HG03175 (cell line): ENCODE measurements at regions not wholly inside any gene's neighbourhood (a gene's known extent, or its start where the extent isn't known, plus 50 kb on each side); places are given as distances from the start of the nearest gene placed in this dataset.
"Not testable (repeated sequence)": the region's sequence is repeated elsewhere in the genome, so short reads cannot be mapped to it uniquely, and the experiment has no call there.

Source experiments
- ATAC-seq: cut with Tn5 transposase; IDR thresholded peaks from one replicate; pipeline ENCODE4 v1.9.1; 2021; ENCODE audit warnings: mild to moderate bottlenecking, moderate library complexity; ENCODE audit not compliant: unreplicated experiment

- not testable (repeated sequence) for ATAC-seq
Measured at GRCh38 chr6:43925636-43926139, 155.7 kb downstream of the VEGFA start.

GRCh38 chr6:43924222-43924702 lies 154.3 kb downstream of the VEGFA start:
- ATAC-seq: no peak

DNA sequence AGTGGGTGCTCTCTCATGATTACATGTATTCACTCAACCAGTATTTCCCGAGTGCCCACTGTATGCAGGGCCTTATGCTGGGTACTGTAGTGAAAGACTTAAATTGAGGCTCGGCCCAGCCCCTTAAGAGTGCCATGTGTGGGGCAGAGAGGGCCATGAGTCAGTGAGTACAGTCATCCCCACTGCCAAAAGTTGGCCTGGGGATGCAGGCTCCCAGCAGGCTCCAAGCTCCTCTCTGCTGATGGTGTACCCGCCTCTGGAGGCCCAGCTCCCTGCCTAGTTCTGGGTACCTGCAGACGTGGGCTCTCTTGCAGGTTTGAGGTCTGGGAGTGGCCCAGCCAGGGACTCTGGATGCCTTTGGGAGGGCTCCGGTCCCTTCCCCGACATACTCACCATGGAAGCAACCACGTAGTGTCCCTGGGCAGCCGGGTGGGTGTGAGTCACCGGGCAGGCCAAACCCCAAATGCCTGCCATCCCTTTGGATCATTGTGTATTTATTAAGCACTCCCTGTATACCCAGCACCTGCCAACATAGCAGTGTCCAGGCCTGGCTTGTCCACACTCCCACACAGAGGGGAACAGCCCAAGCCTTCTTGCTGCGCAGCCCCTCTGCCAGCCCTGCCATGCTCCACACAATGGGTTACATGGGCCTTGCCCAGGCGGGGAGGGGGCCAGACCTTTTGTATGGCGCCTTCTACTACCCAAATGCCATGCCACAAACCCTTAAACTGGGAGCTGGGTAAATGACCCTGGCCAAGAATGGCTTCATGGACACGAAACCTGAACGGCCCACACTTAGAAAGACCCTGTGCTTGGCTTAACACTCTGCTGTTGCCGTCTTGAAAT lies 153.6 kb downstream of the VEGFA start:
- no peak for ATAC-seq

DNA sequence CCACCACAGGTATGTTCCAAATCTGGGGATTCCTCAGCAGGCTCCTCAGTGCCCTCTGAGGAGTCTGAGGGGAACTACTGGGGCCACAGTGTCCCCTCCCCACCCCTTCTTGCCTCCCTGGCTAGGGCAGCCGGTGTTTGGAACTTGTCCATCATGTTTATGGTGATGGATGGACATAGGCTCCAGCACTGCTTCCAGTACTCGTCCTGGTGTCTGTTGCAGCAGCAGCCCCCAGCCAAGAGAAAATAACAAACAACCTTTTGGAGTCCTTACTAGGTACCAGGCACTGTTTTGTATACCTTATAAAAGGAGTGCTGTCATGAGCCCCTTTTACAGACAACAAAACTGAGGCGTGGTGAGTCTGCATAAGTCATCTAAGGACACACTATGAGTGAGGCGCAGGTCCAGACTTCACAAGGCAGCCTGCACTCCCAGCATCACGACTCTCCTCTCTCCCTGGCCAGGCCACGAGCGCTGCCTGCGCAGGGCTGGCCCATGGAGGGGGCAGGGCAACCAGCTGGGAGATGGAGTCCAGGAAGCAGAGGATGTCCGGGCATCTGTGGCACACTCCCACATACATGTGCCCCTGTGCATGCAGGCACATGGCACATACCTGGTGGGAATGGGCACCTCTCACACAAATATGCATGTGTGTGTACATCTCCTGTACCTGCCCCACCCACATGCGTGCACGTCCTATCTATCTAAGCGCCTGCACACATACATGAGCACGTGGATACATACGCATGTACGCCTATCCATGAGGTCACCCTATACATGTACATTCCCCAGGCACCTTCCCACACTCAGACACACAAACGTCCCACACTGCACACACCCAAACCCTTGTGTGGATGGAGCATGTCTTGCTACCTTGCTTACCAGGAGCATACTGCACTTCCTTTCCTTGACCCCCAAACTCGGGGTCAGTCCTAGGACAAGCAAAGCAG lies 152.7 kb downstream of the VEGFA start:
- no peak for ATAC-seq

GRCh38 chr6:43921548-43922425 lies 151.8 kb downstream of the VEGFA start:
- no peak for ATAC-seq

- ATAC-seq: no peak
Measured at GRCh38 chr6:43921039-43921438, 151.0 kb downstream of the VEGFA start.

- no peak for ATAC-seq
Measured at GRCh38 chr6:43919774-43920173, 149.8 kb downstream of the VEGFA start.

DNA sequence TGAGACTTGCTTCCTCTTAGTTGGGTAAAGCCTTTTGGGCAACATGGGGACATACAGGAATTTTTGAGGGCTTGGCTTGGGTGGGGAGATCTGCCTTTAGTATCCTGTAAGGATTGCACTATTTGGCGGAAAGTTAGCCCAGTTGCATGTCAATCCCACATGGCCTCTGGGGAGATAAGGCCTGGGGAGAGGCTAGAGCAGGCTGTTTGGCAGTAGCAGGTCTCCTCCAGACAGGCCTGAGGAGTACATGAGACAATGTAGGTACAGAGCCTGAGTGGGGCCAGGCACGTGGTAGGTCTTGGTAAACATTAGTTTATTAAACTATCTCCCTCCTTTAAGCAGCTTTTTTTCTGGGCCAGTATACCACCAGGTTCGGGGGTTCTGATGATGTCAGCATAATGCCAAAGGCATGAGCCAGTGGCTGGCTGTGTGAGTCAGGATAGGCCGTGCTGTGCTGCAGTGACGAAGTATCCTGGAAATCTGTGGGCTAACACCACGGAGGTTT lies 147.9 kb downstream of the VEGFA start:
- ATAC-seq: no peak

GRCh38 chr6:43916924-43917877 lies 147.2 kb downstream of the VEGFA start:
- no peak for ATAC-seq

DNA sequence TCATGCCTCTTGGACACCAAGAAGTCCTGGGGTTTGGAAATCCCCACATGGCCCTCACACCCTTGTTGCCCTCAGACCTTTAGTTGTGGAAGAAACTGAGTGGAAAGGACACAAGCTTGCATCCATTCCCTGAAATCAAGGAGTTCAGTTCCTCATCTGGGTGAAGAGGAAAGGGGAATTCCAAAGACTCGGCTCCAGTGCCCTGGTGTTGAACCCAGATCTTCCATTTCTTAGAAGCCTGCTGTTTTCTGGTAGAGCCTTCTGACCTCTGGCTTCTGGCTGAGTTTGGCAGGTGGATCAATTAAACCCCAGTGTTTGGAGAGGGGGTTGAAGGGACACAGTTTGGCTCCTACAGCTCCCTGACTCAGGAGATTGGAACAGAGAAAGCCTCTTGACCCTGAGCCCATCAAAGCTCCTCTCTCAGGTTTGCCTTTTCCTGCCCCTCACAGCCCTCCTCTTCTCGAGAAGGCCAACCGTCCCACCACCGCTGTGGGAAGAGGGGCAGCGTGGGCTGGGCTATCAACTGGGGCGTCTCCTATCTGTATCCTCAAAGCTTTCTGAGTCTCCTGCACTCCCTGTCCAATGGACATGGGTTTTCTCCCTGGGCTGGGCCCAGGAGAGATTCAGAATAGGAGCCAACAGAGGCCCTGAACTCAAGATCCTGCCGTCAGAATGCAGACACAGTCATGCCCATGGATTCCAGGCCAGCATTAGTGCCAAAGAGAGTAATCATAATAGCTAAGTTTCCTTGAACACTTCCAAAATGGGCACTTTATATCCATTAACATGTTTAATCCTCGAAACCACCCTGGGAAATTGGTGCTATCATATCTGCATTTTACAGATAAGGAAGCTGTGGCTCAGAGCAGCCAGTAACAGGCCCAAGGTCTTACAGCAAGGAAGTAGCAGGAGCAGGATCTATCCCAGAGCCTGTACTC lies 146.2 kb downstream of the VEGFA start:
- no peak for ATAC-seq

- no peak for ATAC-seq
Measured at GRCh38 chr6:43915208-43915869, 145.3 kb downstream of the VEGFA start.

DNA sequence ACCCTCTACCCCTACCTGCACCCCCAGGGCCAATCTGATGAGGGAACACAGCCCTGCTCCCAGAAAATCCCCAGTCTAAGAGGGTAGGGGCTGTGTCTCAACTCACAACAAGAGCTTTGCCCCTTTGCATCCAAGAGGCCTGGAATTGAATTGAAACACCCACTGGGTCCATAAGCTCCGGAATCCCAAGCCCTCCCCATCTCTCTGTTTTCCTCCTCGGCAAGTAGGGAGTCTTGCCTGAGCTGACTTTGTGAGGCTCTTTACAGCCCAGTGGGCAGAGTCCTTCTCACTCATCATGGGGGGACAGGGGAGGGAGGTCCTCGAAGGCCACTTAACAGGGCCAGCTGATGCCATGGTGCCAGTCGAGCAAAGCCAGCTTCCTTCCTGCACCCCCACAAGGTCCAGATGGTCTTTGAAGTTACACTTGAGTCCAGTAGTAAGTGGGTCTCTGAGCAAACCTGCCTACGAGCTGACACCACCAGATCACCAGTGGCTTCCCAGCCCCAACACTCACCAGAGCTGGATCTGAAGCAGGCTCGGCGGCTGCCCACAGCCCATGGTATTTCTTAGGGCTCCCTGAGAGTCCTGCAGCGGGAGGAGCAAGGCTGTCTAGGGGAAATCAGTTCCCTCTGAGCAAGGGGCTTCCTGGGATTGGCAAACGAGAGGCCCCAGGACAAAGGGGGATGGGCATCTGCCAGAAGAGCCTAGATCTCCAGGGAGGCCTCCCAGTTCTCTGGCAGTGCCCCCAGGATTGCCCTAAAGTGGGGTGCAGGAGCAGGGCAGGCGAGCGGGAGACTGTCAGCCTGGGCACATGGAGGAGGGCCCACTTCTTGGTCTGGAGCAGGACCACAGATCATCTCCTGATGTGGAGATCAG lies 144.5 kb downstream of the VEGFA start:
- no peak for ATAC-seq

GRCh38 chr6:43913375-43914271 lies 143.6 kb downstream of the VEGFA start:
- ATAC-seq: no peak

GRCh38 chr6:43912598-43913371 lies 142.8 kb downstream of the VEGFA start:
- ATAC-seq: no peak

- ATAC-seq: no peak
Measured at GRCh38 chr6:43912116-43912577, 142.1 kb downstream of the VEGFA start.
